SKM-1 treated with dmso at 0.1 percent for 144 hours (cell line): ENCODE measurements at regions not wholly inside any gene's neighbourhood (a gene's known extent, or its start where the extent isn't known, plus 50 kb on each side); places are given as distances from the start of the nearest gene placed in this dataset.
"Not testable (repeated sequence)": the region's sequence is repeated elsewhere in the genome, so short reads cannot be mapped to it uniquely, and the experiment has no call there.

Experiments used
- DNase-seq: peaks from one replicate; lab custom pipeline; 2025; ENCODE audit not compliant: unreplicated experiment; lab: John Stamatoyannopoulos, UW

DNA sequence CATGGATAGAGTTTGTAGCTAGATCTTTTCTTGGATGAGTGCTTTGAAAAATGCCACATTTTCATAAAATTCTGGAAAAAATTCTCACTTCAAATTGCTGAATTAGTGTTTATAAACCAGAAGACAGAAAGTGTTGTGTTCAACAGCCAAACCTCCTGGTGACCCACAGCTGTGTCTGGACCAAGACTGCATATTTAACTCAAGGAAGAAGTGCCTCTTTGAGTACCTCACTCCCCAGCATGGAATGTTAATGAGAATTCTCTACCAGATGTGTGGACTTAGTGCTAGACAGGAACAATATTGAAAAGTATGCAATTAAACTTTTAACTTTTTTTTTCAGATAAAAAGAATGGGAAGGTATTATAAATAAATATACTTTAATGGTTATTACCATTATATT, 609.3 kb downstream of the COL12A1 start:
- DNase-seq = no peak

DNA sequence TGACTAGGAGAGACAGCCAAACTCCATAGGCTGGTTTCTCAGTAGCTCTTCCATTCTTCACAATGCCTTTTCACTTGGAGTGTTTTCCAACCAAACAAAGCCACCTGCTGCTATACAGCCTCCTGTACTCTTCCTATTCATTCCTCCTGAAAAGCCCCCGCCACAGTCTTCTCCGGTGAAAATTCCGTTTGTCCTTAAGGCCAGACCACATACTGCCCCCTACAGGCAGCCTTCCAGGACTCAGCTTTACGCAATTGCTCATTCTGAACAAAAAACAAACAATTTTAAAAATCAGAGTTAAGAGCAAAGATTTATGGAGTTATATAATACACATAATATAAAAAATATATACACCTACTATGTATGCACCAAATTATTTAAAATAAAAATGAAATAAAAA, 611.5 kb downstream of the COL12A1 start:
- not testable (repeated sequence) for DNase-seq

DNA sequence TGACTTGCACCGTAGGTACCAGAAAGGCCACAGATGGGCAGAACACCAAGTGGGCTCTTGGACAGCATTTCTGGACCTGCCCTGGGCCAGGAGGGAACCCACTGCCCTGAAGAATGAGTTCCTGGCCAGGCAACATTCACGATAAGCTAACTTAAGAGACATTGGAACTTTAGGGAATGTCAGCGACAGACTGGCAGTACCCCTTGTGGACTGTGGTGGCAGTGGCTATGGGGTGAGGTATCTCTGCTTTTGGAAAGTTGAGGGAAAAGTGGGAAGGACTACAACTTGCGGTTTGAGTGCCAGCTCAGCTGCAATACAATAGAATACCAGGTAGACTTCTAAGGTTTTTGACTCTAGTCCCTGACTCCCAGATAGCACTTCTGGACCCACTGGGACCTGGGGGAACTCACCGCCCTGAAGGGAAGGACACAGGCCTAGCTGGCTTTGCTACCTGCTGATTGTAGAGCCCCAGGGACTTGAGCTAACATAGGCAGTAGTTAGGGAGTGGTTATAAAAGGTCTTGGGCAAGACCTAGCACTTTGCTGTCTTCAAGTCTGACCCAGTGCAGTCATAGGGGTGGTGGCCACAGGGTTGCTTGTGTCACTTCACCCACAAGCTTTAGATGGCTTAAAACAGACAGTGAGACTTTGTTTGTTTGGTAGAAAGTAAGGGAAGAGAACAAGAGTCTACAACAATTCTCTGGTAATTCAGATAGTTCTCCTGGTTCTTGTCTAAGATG, 617.6 kb downstream of the COL12A1 start:
- DNase-seq = no peak

DNA sequence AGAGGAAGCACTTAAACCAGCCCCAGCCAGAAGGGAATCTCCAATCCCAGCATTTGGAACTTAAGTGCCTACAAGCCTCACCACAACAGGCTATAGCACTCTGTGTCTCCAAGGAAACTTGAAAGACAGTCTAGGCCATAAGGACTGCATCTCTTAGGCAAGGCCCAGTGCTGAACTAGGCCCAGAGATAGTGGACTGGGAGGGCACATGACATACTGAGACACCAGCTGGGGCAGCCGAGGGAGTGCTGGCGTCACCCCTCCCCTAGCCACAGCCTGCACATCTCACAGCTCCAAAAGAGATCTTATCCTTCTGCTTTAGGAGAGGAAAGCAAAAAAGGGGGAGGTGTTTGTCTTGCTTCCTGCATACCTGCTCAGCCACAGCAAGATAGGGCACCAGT, 618.5 kb downstream of the COL12A1 start:
- DNase-seq = no peak

DNA sequence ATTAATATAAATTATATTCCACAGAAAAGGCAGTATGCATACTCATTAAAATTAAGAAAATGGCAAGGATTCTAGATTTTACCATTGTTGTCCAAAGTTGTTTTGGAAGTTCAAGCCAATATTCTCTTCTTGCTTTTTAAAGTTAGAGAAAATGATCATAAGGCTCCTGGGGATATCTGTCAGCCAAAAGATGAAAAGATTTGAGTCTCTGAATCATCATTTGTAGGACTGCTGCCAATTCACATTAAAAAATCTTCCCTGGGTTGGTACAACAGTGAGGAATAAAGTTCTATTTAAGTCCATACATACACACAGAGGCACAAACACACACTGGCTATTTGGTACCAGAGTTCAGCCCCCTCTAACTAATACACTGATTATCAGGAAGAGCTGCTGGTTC, 620.1 kb downstream of the COL12A1 start:
- DNase-seq = no peak

DNA sequence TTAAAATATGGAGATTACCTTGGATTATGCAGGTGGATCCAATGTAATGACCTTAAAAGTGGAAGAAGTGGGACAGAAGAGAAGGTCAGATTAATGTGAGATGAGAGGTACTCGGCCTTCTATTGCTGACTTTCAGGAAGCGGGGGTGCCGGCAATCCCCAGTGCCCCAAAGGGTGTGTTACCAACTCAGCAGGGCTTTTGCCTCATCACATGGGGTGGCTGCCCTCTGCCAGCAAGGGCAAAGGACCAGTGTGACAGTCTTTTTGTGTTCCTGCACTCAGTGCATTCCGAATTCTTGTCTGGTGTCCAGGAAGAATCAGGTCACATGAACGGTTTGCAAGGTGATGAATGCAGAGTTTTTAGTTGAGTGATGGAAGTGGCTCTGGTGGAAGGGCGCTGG, 624.2 kb downstream of the COL12A1 start:
- DNase-seq = no peak

DNA sequence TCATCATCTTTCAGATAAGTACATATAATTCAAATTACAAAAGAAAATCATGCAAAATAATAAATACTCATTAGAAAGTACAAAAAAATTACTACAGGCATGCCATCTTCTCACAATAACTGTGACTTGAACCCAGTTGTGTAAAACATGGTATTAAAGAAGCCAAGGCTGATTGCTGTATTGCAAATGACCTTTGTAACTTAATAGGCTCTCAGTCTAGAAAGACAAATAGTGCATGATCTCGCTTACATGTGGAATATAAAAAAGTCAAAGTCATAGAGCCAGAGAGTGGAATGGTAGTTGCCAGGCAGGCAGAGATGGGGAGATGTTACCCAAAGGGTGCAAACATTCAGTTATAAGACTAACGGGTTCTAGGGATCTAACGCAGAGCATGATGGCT, 626.1 kb downstream of the COL12A1 start:
- DNase-seq = no peak

DNA sequence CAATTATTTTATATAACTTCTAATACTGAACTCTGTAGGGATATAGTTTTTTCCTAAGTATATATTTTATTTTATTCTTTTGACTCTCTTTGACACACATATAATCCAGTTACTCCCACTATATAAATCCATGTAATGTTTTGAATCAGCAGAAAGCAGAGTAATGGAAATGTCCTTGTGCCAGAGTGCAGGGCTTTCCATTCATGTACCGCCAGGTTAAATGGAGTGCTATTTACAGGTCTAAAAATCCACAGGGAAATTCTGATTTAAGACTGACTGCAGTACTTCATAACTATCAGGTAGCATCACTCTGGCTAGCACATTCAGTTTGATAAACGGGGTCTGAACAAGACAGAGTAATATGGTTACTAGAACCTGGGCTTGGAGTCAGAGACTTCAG, 626.8 kb downstream of the COL12A1 start:
- DNase-seq = no peak

DNA sequence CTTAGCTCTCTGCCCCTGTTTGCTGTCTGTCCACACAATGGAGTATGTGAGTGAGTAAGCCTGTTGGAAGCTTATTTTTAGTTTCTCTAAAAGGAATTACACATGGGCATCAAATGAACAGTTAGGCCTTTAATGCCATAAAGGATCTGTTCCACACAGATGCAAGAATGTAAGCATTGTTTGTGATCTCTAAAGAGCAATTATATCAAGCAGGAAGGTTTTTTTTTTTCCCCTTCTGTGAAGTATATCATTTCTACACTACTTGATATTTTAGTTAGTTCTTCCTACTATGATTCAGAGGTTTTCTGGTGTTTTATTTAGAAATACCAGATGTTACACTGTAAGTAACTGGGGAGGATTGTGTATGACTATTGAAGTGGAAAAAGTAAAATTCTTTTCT, 627.5 kb downstream of the COL12A1 start:
- DNase-seq = no peak

DNA sequence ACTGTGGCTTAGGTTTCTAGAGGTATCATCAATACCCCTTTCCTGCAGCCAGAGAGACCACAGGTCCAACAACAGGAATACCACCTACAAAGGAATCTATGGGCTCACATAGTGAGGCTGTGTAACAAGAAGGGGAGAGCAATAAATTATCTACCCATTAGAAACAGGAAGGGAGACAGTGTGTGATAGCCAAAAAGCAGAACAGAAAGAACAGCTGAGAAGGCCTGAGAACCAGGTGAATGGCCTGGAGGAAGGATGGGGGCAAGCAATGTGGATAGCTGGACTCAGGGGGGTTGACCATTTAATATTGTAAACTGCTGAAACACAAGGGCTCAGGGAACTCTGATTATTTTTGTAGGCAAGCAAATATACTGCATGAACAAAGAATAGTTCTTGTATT, 628.2 kb downstream of the COL12A1 start:
- DNase-seq = no peak

DNA sequence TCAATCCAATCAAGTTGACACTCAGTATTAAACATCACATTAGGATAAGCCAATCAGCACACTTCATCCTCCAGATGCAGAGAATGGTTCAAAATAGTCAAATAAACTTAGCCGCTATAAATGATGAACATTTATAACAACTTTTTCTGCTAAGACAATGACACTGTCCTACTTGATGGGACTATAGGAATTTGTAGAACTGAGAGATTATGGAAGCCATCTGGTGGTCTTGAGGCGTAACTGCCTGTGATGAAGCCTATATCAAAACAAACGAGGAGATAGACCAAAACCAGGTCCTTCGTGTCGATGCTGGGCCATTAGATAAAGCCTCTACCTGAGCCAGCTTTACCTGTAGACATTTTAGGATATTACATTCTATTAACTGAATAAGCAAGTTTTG, 631.1 kb downstream of the COL12A1 start:
- no peak for DNase-seq

DNA sequence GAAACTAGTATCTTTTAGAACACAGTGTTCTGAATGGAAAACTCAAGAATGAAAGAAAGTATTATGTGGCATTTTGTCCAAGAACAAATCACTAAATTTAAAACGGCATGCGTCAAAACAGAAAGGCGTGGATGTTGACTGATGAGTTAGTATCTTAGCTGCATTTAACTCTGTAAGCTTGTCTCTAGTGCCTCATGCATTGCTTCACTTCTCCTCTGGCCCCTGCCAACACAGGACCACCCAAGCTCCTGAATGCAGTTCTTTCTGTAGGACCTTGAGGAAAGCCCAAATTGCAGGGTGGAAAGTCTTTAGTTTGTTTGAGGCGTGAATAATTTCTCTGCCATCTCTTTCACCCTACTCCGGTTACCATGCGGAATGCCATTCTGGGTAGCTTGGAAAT, 632.2 kb downstream of the COL12A1 start:
- DNase-seq = no peak

DNA sequence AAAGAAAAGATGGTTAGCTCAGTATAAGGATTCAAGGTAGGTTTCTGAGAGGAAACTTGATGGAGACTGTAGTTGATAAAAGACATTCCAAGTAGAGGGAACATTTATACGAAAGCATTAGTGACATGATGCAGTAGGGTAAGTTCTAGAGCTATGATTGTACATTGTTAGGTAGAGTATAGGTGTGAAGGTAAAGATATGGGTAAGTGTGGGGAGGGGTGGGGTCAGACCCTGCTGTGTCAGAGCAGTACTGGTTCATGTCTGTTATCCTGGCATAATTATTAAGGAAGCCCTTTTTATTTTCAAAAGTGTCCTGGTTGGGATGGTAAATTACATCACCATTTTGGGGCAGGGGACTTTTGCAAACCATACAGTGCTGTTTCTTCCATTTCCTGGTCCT, 635.8 kb downstream of the COL12A1 start:
- no peak for DNase-seq

DNA sequence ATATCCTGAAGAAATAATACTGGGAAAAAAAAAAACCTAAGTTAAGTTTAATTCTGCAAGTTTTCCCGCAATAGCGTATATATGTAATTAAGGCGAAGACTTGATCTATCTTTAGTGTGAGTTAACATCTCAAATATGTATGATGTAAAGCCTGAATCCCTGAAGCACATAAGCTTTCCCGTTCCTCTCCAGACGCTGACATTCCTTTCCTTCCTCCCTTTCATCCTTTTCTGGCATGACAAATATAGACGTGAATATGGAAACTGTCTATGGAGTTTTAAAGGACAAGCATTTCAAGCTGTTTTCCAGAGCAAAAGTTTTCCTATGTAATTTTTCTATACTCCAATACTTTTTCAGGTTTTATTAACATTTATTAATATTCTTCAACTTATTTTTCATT, 637.0 kb downstream of the COL12A1 start:
- no peak for DNase-seq

DNA sequence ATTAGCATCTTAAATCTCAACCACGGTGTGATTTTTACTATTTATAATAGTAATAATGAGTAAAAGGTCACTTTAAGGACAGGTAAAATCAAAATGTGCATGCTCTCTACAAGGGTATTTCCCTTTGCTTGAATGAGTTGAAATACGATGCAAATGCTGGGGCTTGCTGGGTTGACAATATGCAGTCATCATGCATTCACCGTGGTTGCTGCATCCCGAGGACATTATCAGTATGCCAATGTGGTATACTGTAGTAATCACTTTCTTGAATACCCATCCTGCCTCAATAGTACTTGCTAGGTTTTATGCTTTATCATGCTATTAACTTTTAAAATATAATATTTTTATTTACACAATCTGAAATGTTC, 637.9 kb downstream of the COL12A1 start:
- DNase-seq = not testable (repeated sequence)

DNA sequence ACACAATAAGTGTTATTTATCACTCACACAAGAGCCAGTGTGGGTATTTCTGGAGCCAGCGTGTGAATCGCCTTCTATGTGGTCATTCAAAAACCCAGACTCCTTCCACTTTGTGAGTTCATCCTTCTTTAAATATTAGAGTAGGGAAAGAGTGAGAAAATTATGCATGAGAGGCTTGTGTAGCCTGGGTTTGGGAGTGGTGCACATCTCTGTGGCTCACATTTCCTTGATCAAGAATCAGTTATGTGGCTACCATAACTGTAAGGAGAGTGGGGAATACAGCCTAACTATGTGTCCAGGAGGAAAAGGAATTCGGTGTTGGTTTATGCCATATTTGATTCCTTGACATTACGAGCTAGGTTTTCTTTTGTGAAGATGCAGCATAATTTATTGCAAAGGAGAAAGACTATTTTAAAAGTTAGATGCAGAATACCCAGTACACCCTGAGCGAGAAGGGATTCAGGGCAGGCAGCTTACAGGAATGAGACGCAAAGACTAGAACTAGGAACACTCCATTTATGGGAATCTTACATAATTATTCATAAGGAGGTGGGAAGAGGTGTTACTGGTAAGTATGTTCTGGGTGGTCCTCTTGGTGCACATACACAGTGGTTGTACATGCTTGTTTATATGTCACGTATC, 638.5 kb downstream of the COL12A1 start:
- no peak for DNase-seq

DNA sequence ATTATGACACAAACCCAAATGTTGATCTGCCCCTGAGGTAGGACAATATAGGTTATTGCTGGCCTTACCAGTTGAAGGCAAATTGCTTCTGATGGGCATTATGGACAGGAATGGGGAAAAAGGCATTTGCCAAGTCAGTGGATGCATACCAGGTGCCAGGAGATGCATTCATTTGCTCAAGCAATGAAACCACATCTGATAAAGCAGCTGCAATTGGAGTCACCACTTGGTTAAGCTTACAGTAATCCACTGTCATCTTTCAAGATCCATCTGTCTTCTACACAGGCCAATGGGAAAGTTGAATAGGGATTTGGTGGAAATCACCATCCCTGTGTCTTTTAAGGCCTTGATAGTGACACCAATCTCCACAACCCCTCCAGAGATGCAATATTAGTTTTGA, 648.6 kb downstream of the COL12A1 start:
- DNase-seq = no peak

DNA sequence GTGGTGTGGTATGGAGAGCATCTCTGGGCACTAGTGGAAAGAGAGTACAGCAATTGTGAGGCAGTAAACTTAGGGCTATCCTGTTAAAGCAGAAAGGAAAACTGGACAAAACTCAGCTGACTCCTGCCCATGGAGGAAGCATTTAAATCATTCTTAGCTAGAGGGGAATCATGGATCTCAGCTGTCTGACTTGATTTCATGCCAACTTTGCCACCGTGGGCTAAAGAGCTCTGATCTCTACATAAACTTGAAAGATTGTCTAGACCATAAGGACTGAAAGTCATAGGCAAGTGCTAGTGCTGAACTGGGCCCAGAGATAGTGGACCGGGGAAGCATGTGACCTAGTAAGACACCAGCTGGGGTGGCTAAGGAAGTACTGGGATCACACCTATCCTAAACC, 651.8 kb downstream of the COL12A1 start:
- no peak for DNase-seq

DNA sequence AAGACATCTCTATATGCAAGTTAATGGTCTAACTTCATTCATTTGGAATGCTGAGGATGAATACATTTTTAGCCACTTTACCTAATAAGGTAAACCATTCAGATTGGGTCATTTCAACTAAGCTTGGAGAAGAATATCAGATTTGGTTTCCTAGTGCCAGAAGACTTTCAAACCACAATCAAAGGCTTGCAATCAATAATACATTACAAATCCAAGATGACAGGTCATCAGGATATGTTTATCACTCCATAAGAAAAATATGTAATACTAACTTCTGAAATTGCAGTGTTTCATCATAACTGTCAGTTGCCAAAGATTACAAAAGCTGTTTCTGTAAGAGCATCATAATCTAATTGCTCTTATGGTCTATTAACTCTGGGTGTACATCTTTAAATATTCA, 654.0 kb downstream of the COL12A1 start:
- DNase-seq = no peak

DNA sequence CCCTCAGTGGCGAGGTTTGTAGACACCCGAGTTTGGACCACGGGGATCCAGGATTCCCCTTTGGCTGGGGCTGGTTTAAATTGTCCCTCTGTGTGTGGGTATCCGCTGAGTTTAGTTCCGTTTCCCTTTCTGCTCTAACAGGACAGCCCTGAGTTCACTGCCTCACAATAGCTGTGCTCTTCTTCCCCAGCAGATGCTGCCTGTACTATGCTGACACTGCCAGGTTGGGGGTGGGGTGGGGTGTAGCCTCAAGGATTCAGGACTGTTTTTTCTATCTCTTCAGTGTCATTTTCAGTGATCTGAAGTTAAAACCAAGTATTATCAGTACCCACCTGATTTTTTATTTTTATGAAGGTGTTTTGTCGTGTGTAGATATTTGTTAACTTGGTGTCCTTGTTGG, 655.0 kb downstream of the COL12A1 start:
- DNase-seq = no peak

DNA sequence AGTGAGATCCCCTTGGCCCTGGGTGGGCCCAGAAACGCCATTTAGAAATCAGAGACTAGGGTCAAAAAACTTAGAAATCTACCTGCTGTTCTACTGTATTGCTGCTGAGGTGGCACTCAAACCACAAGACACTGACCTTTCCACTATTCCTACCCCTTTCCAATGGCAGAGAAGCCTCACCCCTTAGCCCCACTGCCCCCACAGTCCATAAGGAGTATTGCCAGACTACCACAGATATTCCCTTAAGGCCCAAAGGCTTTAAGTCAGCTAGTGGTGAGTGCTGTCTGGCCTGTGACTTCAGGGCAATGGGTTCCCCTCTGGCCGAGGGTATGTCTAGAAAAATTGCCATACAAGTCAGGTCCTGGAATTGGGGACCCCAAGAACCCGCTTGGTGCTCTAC, 656.1 kb downstream of the COL12A1 start:
- DNase-seq = no peak

DNA sequence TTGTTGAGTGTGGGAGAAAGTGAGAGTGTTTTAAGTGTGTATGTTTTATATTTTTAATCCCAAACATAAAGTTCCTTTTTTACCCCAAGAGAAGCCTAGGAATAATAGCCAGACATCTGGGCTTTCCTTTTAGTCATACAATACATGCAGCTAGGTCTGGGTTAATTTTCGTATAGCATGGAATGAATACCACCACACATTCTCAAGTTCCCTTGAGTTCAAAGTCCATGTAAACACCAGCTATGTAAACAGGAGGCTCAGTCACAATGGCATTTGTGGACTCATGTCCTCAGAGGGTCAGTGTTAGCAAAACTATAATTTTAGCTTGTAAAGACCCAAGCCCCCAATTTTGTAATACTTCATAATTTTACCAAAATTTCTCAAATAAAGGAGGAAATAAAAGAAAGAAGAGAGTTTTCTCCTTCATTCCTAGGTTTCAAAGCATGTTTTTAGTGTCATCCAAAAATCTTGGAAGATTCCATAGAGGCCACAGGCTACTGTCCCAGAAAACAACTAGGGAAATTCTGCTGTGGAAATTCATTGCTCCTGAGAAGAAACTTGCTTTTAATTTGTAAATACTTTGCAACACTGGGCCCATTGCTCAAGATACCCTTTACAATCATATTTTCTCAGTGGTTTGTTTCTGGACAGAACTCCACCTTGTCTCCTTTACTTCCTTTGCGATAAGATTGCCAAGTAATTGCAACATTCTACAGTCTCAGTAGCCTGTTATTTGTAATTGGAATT, 671.2 kb downstream of the COL12A1 start:
- no peak for DNase-seq
